ENCODE measurements at regions not wholly inside any gene's neighbourhood (a gene's known extent, or its start where the extent isn't known, plus 50 kb on each side); places are given as distances from the start of the nearest gene placed in this dataset.

GRCh38 chr6:72553531-72554511 is 68.0 kb upstream of the KCNQ5 start:
- TF ChIP-seq CTCF (IDR thresholded peaks at IDR 0.05; ENCODE audit: borderline replicate concordance, extremely low read depth, low read length, poor library complexity, severe bottlenecking) (no peak), EZH2 (IDR thresholded peaks at IDR 0.05; ENCODE audit: borderline replicate concordance, low read depth, low read length, severe bottlenecking) (no peak)
